ENCODE measurements at regions not wholly inside any gene's neighbourhood (a gene's known extent, or its start where the extent isn't known, plus 50 kb on each side); places are given as distances from the start of the nearest gene placed in this dataset.

- TF ChIP-seq CTCF (IDR thresholded peaks at IDR 0.05), result no peak
- no peak for TF ChIP-seq EP300 (IDR thresholded peaks at IDR 0.05)
Observed at GRCh38 chr14:71712478-71712877, 219.8 kb upstream of the RGS6 start.

All from esophagus muscularis mucosa (tissue), 3 donors.